ENCODE measurements at regions not wholly inside any gene's neighbourhood (a gene's known extent, or its start where the extent isn't known, plus 50 kb on each side); places are given as distances from the start of the nearest gene placed in this dataset.

GRCh38 chr16:85398688-85399582, 214.2 kb upstream of the GSE1 start:
- ChIA-PET POLR2A (no interaction called here), CTCF (interaction anchor here (0.6 to 1.4 kb wide), 2 partner anchors 24 to 36 kb away, joined by 3 read pairs; no protein-coding TSS in a partner anchor)
- intact Hi-C loops (cut with DNase I, micrococcal nuclease): no loop called here
- no peaks in the 10 kb centered on the region for H3K9me3 Mint-ChIP-seq (ENCODE audit: low read depth)
- DNase-seq (peak; percentile 1), ATAC-seq (no peak)
- H3K36me3 Mint-ChIP-seq (ENCODE audit: low read depth): no peaks in the 10 kb centered on the region
- H3K4me3 Mint-ChIP-seq: no peak overlapping the region
- no peaks in the 10 kb centered on the region for H3K4me1 Mint-ChIP-seq
- no peak overlapping the region for H3K27ac Mint-ChIP-seq
- H3K27me3 Mint-ChIP-seq: no peaks in the 10 kb centered on the region

GRCh38 chr16:85399583-85400284, 213.4 kb upstream of the GSE1 start:
- Mint-ChIP-seq H3K27ac (no peak overlapping the region), H3K27me3 (no peaks in the 10 kb centered on the region), H3K4me3 (no peak overlapping the region), H3K4me1 (no peaks in the 10 kb centered on the region), H3K9me3 (ENCODE audit: low read depth) (no peaks in the 10 kb centered on the region), H3K36me3 (ENCODE audit: low read depth) (no peaks in the 10 kb centered on the region)
- DNase-seq (peak; percentile 4), ATAC-seq (no peak)
- intact Hi-C loops (cut with DNase I, micrococcal nuclease): no loop called here
- POLR2A ChIA-PET: no interaction called here
- CTCF ChIA-PET: no interaction called here

GRCh38 chr16:85400305-85401205, 212.6 kb upstream of the GSE1 start:
- no peak for ATAC-seq
- H3K4me3 Mint-ChIP-seq: no peak overlapping the region
- CTCF ChIA-PET: interaction anchor here (1.0 kb wide), 1 partner anchor 259 kb away, joined by 3 read pairs; no protein-coding TSS in a partner anchor

GRCh38 chr16:85401370-85401916, 211.7 kb upstream of the GSE1 start:
- intact Hi-C loops (cut with DNase I, micrococcal nuclease): no loop called here
- Mint-ChIP-seq H3K9me3 (ENCODE audit: low read depth) (no peaks in the 10 kb centered on the region), H3K4me3 (no peak overlapping the region), H3K27me3 (no peaks in the 10 kb centered on the region), H3K36me3 (ENCODE audit: low read depth) (no peaks in the 10 kb centered on the region), H3K4me1 (no peaks in the 10 kb centered on the region), H3K27ac (no peak overlapping the region)
- POLR2A ChIA-PET: no interaction called here
- no peak for ATAC-seq
- CTCF ChIA-PET: interaction anchor here (1.0 kb wide), 1 partner anchor 258 kb away, joined by 3 read pairs; no protein-coding TSS in a partner anchor
- peak; percentile 2 for DNase-seq

More at GRCh38 chr16:85400305-85401205, 212.6 kb upstream of the GSE1 start:
- Mint-ChIP-seq H3K4me1 (no peaks in the 10 kb centered on the region), H3K27me3 (no peaks in the 10 kb centered on the region), H3K36me3 (ENCODE audit: low read depth) (no peaks in the 10 kb centered on the region), H3K9me3 (ENCODE audit: low read depth) (no peaks in the 10 kb centered on the region), H3K27ac (no peak overlapping the region)
- peak; percentile 1 for DNase-seq
- POLR2A ChIA-PET: no interaction called here
- intact Hi-C loops (cut with DNase I, micrococcal nuclease): no loop called here

- ChIA-PET CTCF (interaction anchor here (1.0 to 1.2 kb wide), 2 partner anchors 14 to 257 kb away, joined by 3 to 7 read pairs; no protein-coding TSS in a partner anchor), POLR2A (no interaction called here)
- Mint-ChIP-seq H3K4me1 (no peaks in the 10 kb centered on the region), H3K27ac (no peak overlapping the region), H3K27me3 (no peaks in the 10 kb centered on the region), H3K4me3 (no peak overlapping the region), H3K9me3 (ENCODE audit: low read depth) (no peaks in the 10 kb centered on the region), H3K36me3 (ENCODE audit: low read depth) (no peaks in the 10 kb centered on the region)
- no peak for ATAC-seq
- intact Hi-C loops (cut with DNase I, micrococcal nuclease): no loop called here
- DNase-seq: peak; percentile 4
Measured at GRCh38 chr16:85401917-85402766, 211.0 kb upstream of the GSE1 start.

GRCh38 chr16:85402910-85403692, 210.0 kb upstream of the GSE1 start:
- POLR2A ChIA-PET: no interaction called here

GRCh38 chr16:85403693-85404092, 209.4 kb upstream of the GSE1 start:
- no peaks in the 10 kb centered on the region for H3K36me3 Mint-ChIP-seq (ENCODE audit: low read depth)
- ChIA-PET POLR2A (no interaction called here), CTCF (no interaction called here)
- ATAC-seq (no peak), DNase-seq (peak; percentile 3)
- H3K4me1 Mint-ChIP-seq: no peaks in the 10 kb centered on the region
- no peaks in the 10 kb centered on the region for H3K9me3 Mint-ChIP-seq (ENCODE audit: low read depth)
- intact Hi-C loops (cut with DNase I, micrococcal nuclease): no loop called here
- no peak overlapping the region for H3K27ac Mint-ChIP-seq
- no peaks in the 10 kb centered on the region for H3K27me3 Mint-ChIP-seq
- no peak overlapping the region for H3K4me3 Mint-ChIP-seq

More at GRCh38 chr16:85402910-85403692, 210.0 kb upstream of the GSE1 start:
- intact Hi-C loops (cut with DNase I, micrococcal nuclease): no loop called here
- H3K4me3 Mint-ChIP-seq: no peak overlapping the region
- no peaks in the 10 kb centered on the region for H3K9me3 Mint-ChIP-seq (ENCODE audit: low read depth)
- no peaks in the 10 kb centered on the region for H3K36me3 Mint-ChIP-seq (ENCODE audit: low read depth)
- no peak for ATAC-seq
- peak; percentile 15 for DNase-seq
- CTCF ChIA-PET: interaction anchor here (1.2 kb wide), 1 partner anchor 13 kb away, joined by 7 read pairs; no protein-coding TSS in a partner anchor
- H3K27ac Mint-ChIP-seq: no peak overlapping the region
- no peaks in the 10 kb centered on the region for H3K27me3 Mint-ChIP-seq
- H3K4me1 Mint-ChIP-seq: no peaks in the 10 kb centered on the region

- H3K27ac Mint-ChIP-seq: no peak overlapping the region
- H3K4me3 Mint-ChIP-seq: no peak overlapping the region
- H3K4me1 Mint-ChIP-seq: peaks cover 12% of the 10 kb centered on the region
- ChIA-PET CTCF (no interaction called here), POLR2A (no interaction called here)
- H3K36me3 Mint-ChIP-seq (ENCODE audit: low read depth): no peaks in the 10 kb centered on the region
- peaks cover 6% of the 10 kb centered on the region for H3K9me3 Mint-ChIP-seq (ENCODE audit: low read depth)
- intact Hi-C loops (cut with DNase I, micrococcal nuclease): no loop called here
- DNase-seq (peak; percentile 2), ATAC-seq (no peak)
- H3K27me3 Mint-ChIP-seq: no peaks in the 10 kb centered on the region
Measured at GRCh38 chr16:85412911-85413520, 200.1 kb upstream of the GSE1 start.

- DNase-seq (peak; percentile 36), ATAC-seq (peak; percentile 28)
- CTCF ChIA-PET: interaction anchor here (0.6 to 0.7 kb wide), 3 partner anchors 58 to 180 kb away, joined by 3 to 5 read pairs (median 3); no protein-coding TSS in a partner anchor
- Mint-ChIP-seq H3K27me3 (no peaks in the 10 kb centered on the region), H3K4me3 (no peak overlapping the region), H3K9me3 (ENCODE audit: low read depth) (peaks cover 6% of the 10 kb centered on the region), H3K36me3 (ENCODE audit: low read depth) (no peaks in the 10 kb centered on the region), H3K4me1 (peaks cover 12% of the 10 kb centered on the region), H3K27ac (peak overlapping the region; percentile 41)
- intact Hi-C loops (cut with DNase I, micrococcal nuclease): no loop called here
- POLR2A ChIA-PET: no interaction called here
Measured at GRCh38 chr16:85413691-85414663, 199.1 kb upstream of the GSE1 start.
